ENCODE measurements at regions not wholly inside any gene's neighbourhood (a gene's known extent, or its start where the extent isn't known, plus 50 kb on each side); places are given as distances from the start of the nearest gene placed in this dataset.

- WGBS, 2 donors (ENCODE audit: low coverage in 1 of 2) = 63 to 72% methylated on average over 4 of the region's 4 CpGs
- no peak for TF ChIP-seq CTCF (IDR thresholded peaks at IDR 0.05)
- no peak for TF ChIP-seq EP300 (IDR thresholded peaks at IDR 0.05; ENCODE audit: low read depth)
- TF ChIP-seq POLR2AphosphoS5 (IDR thresholded peaks at IDR 0.05) = no peak
- no peak for TF ChIP-seq POLR2A (IDR thresholded peaks at IDR 0.05)
- Histone ChIP-seq H3K27me3 (no peaks in the 10 kb centered on the region), H3K4me3 (no peak overlapping the region), H3K4me1 (no peaks in the 10 kb centered on the region), H3K27ac (no peak overlapping the region), H3K36me3 (no peaks in the 10 kb centered on the region), H3K9me3 (no peaks in the 10 kb centered on the region)
- intact Hi-C loops (cut with DNase I; ENCODE audit: low total_unique reads) = no loop called here
- in situ Hi-C loops (cut with MboI; ENCODE audit: low pct_ligation_motif_present in 1 of 4, low pct_unique_long_range_greater_than_20kb in 1 of 4, low sequenced_read_pairs in 3 of 4) = loop anchor here in 1 of 4 donors (25.0 kb wide), 1 partner anchor 107 kb away; no protein-coding TSS in a partner anchor
- no peak for DNase-seq
Measured at GRCh38 chr7:54330216-54330800, 211.9 kb upstream of the VSTM2A start.

GRCh38 chr7:54331311-54331710, 210.9 kb upstream of the VSTM2A start:
- TF ChIP-seq CTCF (IDR thresholded peaks at IDR 0.05) (no peak), EP300 (IDR thresholded peaks at IDR 0.05; ENCODE audit: low read depth) (no peak), POLR2A (IDR thresholded peaks at IDR 0.05) (no peak), POLR2AphosphoS5 (IDR thresholded peaks at IDR 0.05) (no peak)
- H3K36me3 ChIP-seq = no peaks in the 10 kb centered on the region
- in situ Hi-C loops (cut with MboI; ENCODE audit: low pct_ligation_motif_present in 1 of 4, low pct_unique_long_range_greater_than_20kb in 1 of 4, low sequenced_read_pairs in 3 of 4) (loop anchor here in 1 of 4 donors (25.0 kb wide), 1 partner anchor 106 kb away; no protein-coding TSS in a partner anchor), intact Hi-C loops (cut with DNase I; ENCODE audit: low total_unique reads) (no loop called here)
- WGBS, 2 donors (ENCODE audit: low coverage in 1 of 2) = 69% methylated on average over 1 of the region's 1 CpG
- H3K27me3 ChIP-seq = no peaks in the 10 kb centered on the region
- H3K9me3 ChIP-seq = no peaks in the 10 kb centered on the region
- H3K4me3 ChIP-seq = no peak overlapping the region
- no peaks in the 10 kb centered on the region for H3K4me1 ChIP-seq
- H3K27ac ChIP-seq = no peak overlapping the region
- no peak for DNase-seq

GRCh38 chr7:54332301-54332700, 209.9 kb upstream of the VSTM2A start:
- 56 to 77% methylated on average over 2 of the region's 2 CpGs for WGBS, 2 donors (ENCODE audit: low coverage in 1 of 2)
- H3K9me3 ChIP-seq = no peaks in the 10 kb centered on the region
- H3K27me3 ChIP-seq = no peaks in the 10 kb centered on the region
- intact Hi-C loops (cut with DNase I; ENCODE audit: low total_unique reads) = no loop called here
- no peak overlapping the region for H3K27ac ChIP-seq
- H3K4me1 ChIP-seq = no peaks in the 10 kb centered on the region
- no peaks in the 10 kb centered on the region for H3K36me3 ChIP-seq
- no peak for DNase-seq
- in situ Hi-C loops (cut with MboI; ENCODE audit: low pct_ligation_motif_present in 1 of 4, low pct_unique_long_range_greater_than_20kb in 1 of 4, low sequenced_read_pairs in 3 of 4) = loop anchor here in 1 of 4 donors (25.0 kb wide), 1 partner anchor 105 kb away; no protein-coding TSS in a partner anchor
- TF ChIP-seq POLR2A (IDR thresholded peaks at IDR 0.05) = no peak
- TF ChIP-seq POLR2AphosphoS5 (IDR thresholded peaks at IDR 0.05) = no peak
- TF ChIP-seq CTCF (IDR thresholded peaks at IDR 0.05) = no peak
- no peak for TF ChIP-seq EP300 (IDR thresholded peaks at IDR 0.05; ENCODE audit: low read depth)
- H3K4me3 ChIP-seq = no peak overlapping the region

- no peak overlapping the region for H3K4me3 ChIP-seq
- intact Hi-C loops (cut with DNase I; ENCODE audit: low total_unique reads) (no loop called here), in situ Hi-C loops (cut with MboI; ENCODE audit: low pct_ligation_motif_present in 1 of 4, low pct_unique_long_range_greater_than_20kb in 1 of 4, low sequenced_read_pairs in 3 of 4) (loop anchor here in 1 of 4 donors (25.0 kb wide), 1 partner anchor 103 kb away; no protein-coding TSS in a partner anchor)
- no peak for DNase-seq
- no peaks in the 10 kb centered on the region for H3K4me1 ChIP-seq
- H3K36me3 ChIP-seq = no peaks in the 10 kb centered on the region
- H3K27ac ChIP-seq = no peak overlapping the region
- WGBS, 2 donors (ENCODE audit: low coverage in 1 of 2) = 86 to 89% methylated on average over 1 of the region's 1 CpG
- H3K27me3 ChIP-seq = no peaks in the 10 kb centered on the region
- H3K9me3 ChIP-seq = no peaks in the 10 kb centered on the region
- TF ChIP-seq POLR2A (IDR thresholded peaks at IDR 0.05) = no peak
- no peak for TF ChIP-seq CTCF (IDR thresholded peaks at IDR 0.05)
- TF ChIP-seq EP300 (IDR thresholded peaks at IDR 0.05; ENCODE audit: low read depth) = no peak
- no peak for TF ChIP-seq POLR2AphosphoS5 (IDR thresholded peaks at IDR 0.05)
Measured at GRCh38 chr7:54333952-54334351, 208.2 kb upstream of the VSTM2A start.
